MCF 10A (cell line): ENCODE measurements at regions not wholly inside any gene's neighbourhood (a gene's known extent, or its start where the extent isn't known, plus 50 kb on each side); places are given as distances from the start of the nearest gene placed in this dataset.

Experiments used
- BruUV-seq: library from RNA; stranded (reverse); fragments of 400-500 nt; replicated peaks from 2 replicates; lab custom pipeline; 2021; lab: Mats Ljungman, UMichigan
- CTCF ChIA-PET: fragments of 300-600 bp; sonication (Branson Sonifier 250); formaldehyde crosslinking; extraction: SDS; loops from one replicate; lab custom pipeline; 2021; ENCODE audit warnings: antibody characterized with exemption, inconsistent platforms; lab: Yijun Ruan, JAX
- POLR2A ChIA-PET: fragments of 300-600, 350-650 bp; sonication (Branson Sonifier 250); formaldehyde crosslinking; extraction: SDS; loops from one replicate; lab custom pipeline; 2020; ENCODE audit warnings: antibody characterized with exemption, inconsistent platforms; lab: Yijun Ruan, JAX
- DNase-seq: peaks from one replicate; pipeline ENCODE4 v3.0.0-alpha.2; 2018; ENCODE audit not compliant: unreplicated experiment
- H3K27ac Mint-ChIP-seq: one replicate; pipeline ENCODE4 v1.8.0; 2022; ENCODE audit warnings: mild to moderate bottlenecking, low read depth, mixed read lengths; ENCODE audit not compliant: unreplicated experiment
- H3K27me3 Mint-ChIP-seq: one replicate; pipeline ENCODE4 v1.8.0; 2022; ENCODE audit warnings: mixed read lengths; ENCODE audit not compliant: insufficient read depth, unreplicated experiment
- H3K36me3 Mint-ChIP-seq: one replicate; pipeline ENCODE4 v1.8.0; 2022; ENCODE audit warnings: mild to moderate bottlenecking, moderate library complexity, mixed read lengths; ENCODE audit not compliant: insufficient read depth, unreplicated experiment
- H3K4me1 Mint-ChIP-seq: one replicate; pipeline ENCODE4 v1.8.0; 2022; ENCODE audit warnings: mixed read lengths; ENCODE audit not compliant: insufficient read depth, unreplicated experiment
- H3K4me3 Mint-ChIP-seq: one replicate; pipeline ENCODE4 v1.8.0; 2022; ENCODE audit warnings: mild to moderate bottlenecking, moderate library complexity, mixed read lengths; ENCODE audit not compliant: unreplicated experiment
- H3K9me3 Mint-ChIP-seq: one replicate; pipeline ENCODE4 v1.8.0; 2022; ENCODE audit warnings: mixed read lengths; ENCODE audit not compliant: unreplicated experiment
- CTCF ChIP-seq: fragments of 200-600 bp; IDR thresholded peaks from one replicate; pipeline ENCODE4 v1.8.0; 2022; ENCODE audit warnings: antibody characterized with exemption, mild to moderate bottlenecking; ENCODE audit not compliant: unreplicated experiment
- intact Hi-C: fragments of 100-400 bp; cut with micrococcal nuclease; formaldehyde crosslinking; loops from 2 replicates; pipeline ENCODE4 v1.14.1; 2022

- TF ChIP-seq CTCF, result no peak
- no peak overlapping the region for H3K27ac Mint-ChIP-seq
- BruUV-seq, result no TSS peak
- H3K27me3 Mint-ChIP-seq, result peaks cover 61% of the 10 kb centered on the region
- POLR2A ChIA-PET, result no interaction called here
- intact Hi-C loops, result no loop called here
- H3K4me1 Mint-ChIP-seq, result no peaks in the 10 kb centered on the region
- CTCF ChIA-PET, result no interaction called here
- no peak overlapping the region for H3K4me3 Mint-ChIP-seq
- no peaks in the 10 kb centered on the region for H3K9me3 Mint-ChIP-seq
- DNase-seq, result no peak
- no peaks in the 10 kb centered on the region for H3K36me3 Mint-ChIP-seq
Measured at GRCh38 chr1:101431956-101432510, 195.2 kb downstream of the S1PR1 start.

GRCh38 chr1:101435831-101436511, 199.2 kb downstream of the S1PR1 start:
- Mint-ChIP-seq H3K4me3 (no peak overlapping the region), H3K9me3 (no peaks in the 10 kb centered on the region), H3K27me3 (peaks cover 84% of the 10 kb centered on the region), H3K36me3 (no peaks in the 10 kb centered on the region), H3K4me1 (no peaks in the 10 kb centered on the region), H3K27ac (no peak overlapping the region)
- TF ChIP-seq CTCF, result no peak
- ChIA-PET POLR2A (no interaction called here), CTCF (interaction anchor here (2.4 kb wide), 1 partner anchor 126 kb away, joined by 10 read pairs; no protein-coding TSS in a partner anchor)
- DNase-seq, result peak; percentile 7
- intact Hi-C loops, result no loop called here
- no TSS peak for BruUV-seq

- H3K36me3 Mint-ChIP-seq, result no peaks in the 10 kb centered on the region
- H3K27ac Mint-ChIP-seq, result no peak overlapping the region
- H3K9me3 Mint-ChIP-seq, result no peaks in the 10 kb centered on the region
- peaks cover 85% of the 10 kb centered on the region for H3K27me3 Mint-ChIP-seq
- ChIA-PET POLR2A (interaction anchor here (0.7 kb wide), 1 partner anchor 82 kb away, joined by 3 read pairs; no protein-coding TSS in a partner anchor), CTCF (interaction anchor here (0.6 to 2.3 kb wide), 16 partner anchors 10 to 877 kb away, joined by 3 to 29 read pairs (median 4); no protein-coding TSS in a partner anchor)
- no peak for DNase-seq
- TF ChIP-seq CTCF, result no peak
- no peaks in the 10 kb centered on the region for H3K4me1 Mint-ChIP-seq
- H3K4me3 Mint-ChIP-seq, result no peak overlapping the region
- intact Hi-C loops, result loop anchor here (1.0 kb wide), 1 partner anchor 128 kb away; no protein-coding TSS in a partner anchor
- BruUV-seq, result no TSS peak
Measured at GRCh38 chr1:101437800-101438199, 201.0 kb downstream of the S1PR1 start.

GRCh38 chr1:101438359-101438758, 201.5 kb downstream of the S1PR1 start:
- intact Hi-C loops, result loop anchor here (1.0 kb wide), 1 partner anchor 129 kb away; no protein-coding TSS in a partner anchor
- ChIA-PET POLR2A (interaction anchor here (0.7 kb wide), 1 partner anchor 82 kb away, joined by 3 read pairs; no protein-coding TSS in a partner anchor), CTCF (interaction anchor here (0.6 to 2.3 kb wide), 18 partner anchors 10 to 368 kb away, joined by 3 to 29 read pairs (median 4); no protein-coding TSS in a partner anchor)
- peak; percentile 50 for DNase-seq
- BruUV-seq, result no TSS peak
- no peak overlapping the region for H3K4me3 Mint-ChIP-seq
- peaks cover 80% of the 10 kb centered on the region for H3K27me3 Mint-ChIP-seq
- H3K4me1 Mint-ChIP-seq, result no peaks in the 10 kb centered on the region
- H3K9me3 Mint-ChIP-seq, result no peaks in the 10 kb centered on the region
- no peaks in the 10 kb centered on the region for H3K36me3 Mint-ChIP-seq
- peak; percentile 22 for TF ChIP-seq CTCF
- H3K27ac Mint-ChIP-seq, result no peak overlapping the region
